NCI-H1092 (cell line): ENCODE measurements at regions not wholly inside any gene's neighbourhood (a gene's known extent, or its start where the extent isn't known, plus 50 kb on each side); places are given as distances from the start of the nearest gene placed in this dataset.

Source experiments
- DNase-seq: peaks from one replicate; lab custom pipeline; 2025; lab: John Stamatoyannopoulos, UW

GRCh38 chr21:23455676-23456075 lies 2151.6 kb downstream of the MRPL39 start:
- no peak for DNase-seq

GRCh38 chr21:23452384-23453083 lies 2154.7 kb downstream of the MRPL39 start:
- DNase-seq, result no peak

- DNase-seq, result no peak
These were observed 2162.0 kb downstream of the MRPL39 start for GRCh38 chr21:23445307-23445706.

GRCh38 chr21:23438081-23438480 lies 2169.2 kb downstream of the MRPL39 start:
- no peak for DNase-seq

- DNase-seq, result no peak
These were observed 2204.3 kb downstream of the MRPL39 start for GRCh38 chr21:23402929-23403520.

- DNase-seq, result no peak
These were observed 2206.0 kb downstream of the MRPL39 start for GRCh38 chr21:23401278-23401677.

- no peak for DNase-seq
These were observed 2208.6 kb downstream of the MRPL39 start for GRCh38 chr21:23398726-23399125.

GRCh38 chr21:23394458-23394857 lies 2212.8 kb downstream of the MRPL39 start:
- DNase-seq, result no peak

GRCh38 chr21:23384679-23385078 lies 2222.6 kb downstream of the MRPL39 start:
- DNase-seq, result no peak

GRCh38 chr21:23374155-23374554 lies 2233.1 kb downstream of the MRPL39 start:
- DNase-seq, result no peak

GRCh38 chr21:23356905-23357304 lies 2250.4 kb downstream of the MRPL39 start:
- no peak for DNase-seq

GRCh38 chr21:23316190-23316589 lies 2291.1 kb downstream of the MRPL39 start:
- no peak for DNase-seq

- DNase-seq, result no peak
These were observed 2298.5 kb downstream of the MRPL39 start for GRCh38 chr21:23308741-23309140.

GRCh38 chr21:23307065-23307464 lies 2300.2 kb downstream of the MRPL39 start:
- no peak for DNase-seq

GRCh38 chr21:23292292-23292691 lies 2294.1 kb downstream of the NCAM2 start:
- no peak for DNase-seq

- DNase-seq, result no peak
These were observed 2283.7 kb downstream of the NCAM2 start for GRCh38 chr21:23281917-23282316.

GRCh38 chr21:23249760-23250159 lies 2251.6 kb downstream of the NCAM2 start:
- no peak for DNase-seq

GRCh38 chr21:23247334-23247733 lies 2249.1 kb downstream of the NCAM2 start:
- DNase-seq, result no peak

GRCh38 chr21:23245255-23245654 lies 2247.0 kb downstream of the NCAM2 start:
- DNase-seq, result no peak

- no peak for DNase-seq
These were observed 2225.7 kb downstream of the NCAM2 start for GRCh38 chr21:23223882-23224281.

GRCh38 chr21:23218667-23219066 lies 2220.5 kb downstream of the NCAM2 start:
- no peak for DNase-seq

GRCh38 chr21:23217597-23217996 lies 2219.4 kb downstream of the NCAM2 start:
- no peak for DNase-seq

- DNase-seq, result no peak
These were observed 2217.1 kb downstream of the NCAM2 start for GRCh38 chr21:23215261-23215660.
